Keratinocyte (primary cell): ENCODE measurements at regions not wholly inside any gene's neighbourhood (a gene's known extent, or its start where the extent isn't known, plus 50 kb on each side); places are given as distances from the start of the nearest gene placed in this dataset.

Experiments used
- DNase-seq: peaks from one replicate; pipeline ENCODE4 v3.0.0-alpha.2; 2011; ENCODE audit warnings: low read depth, missing footprints, low spot score
- FAIRE-seq: peaks from 2 replicates; lab custom pipeline; 2011; peaks lifted over from hg19 to GRCh38; lab: Jason Lieb, UNC
- H2AFZ ChIP-seq: 2 replicates; pipeline ENCODE4 v1.6.0; 2012; ENCODE audit warnings: low read length, control low read depth, inconsistent platforms; ENCODE audit not compliant: control insufficient read depth
- H3K27ac ChIP-seq: 2 replicates; pipeline ENCODE4 v1.5.1; 2011; ENCODE audit warnings: low read length; ENCODE audit not compliant: control insufficient read depth, insufficient read depth
- H3K27me3 ChIP-seq: 3 replicates; pipeline ENCODE4 v1.6.0; 2011; ENCODE audit warnings: low read length; ENCODE audit not compliant: control insufficient read depth, insufficient read depth; ENCODE audit errors: extremely low read depth
- H3K36me3 ChIP-seq, 2 experiments: 2 replicates in 1 of 2; 3 replicates in 1 of 2; pipeline ENCODE4 v1.5.1; 2011; ENCODE audit warnings: low read length in 2 of 2, mild to moderate bottlenecking in 1 of 2; ENCODE audit not compliant: control insufficient read depth in 2 of 2, insufficient read depth in 2 of 2; ENCODE audit errors: extremely low read depth in 1 of 2
- H3K4me1 ChIP-seq: 3 replicates; pipeline ENCODE4 v1.5.1; 2011; ENCODE audit warnings: low read length; ENCODE audit not compliant: control insufficient read depth, insufficient read depth; ENCODE audit errors: extremely low read depth
- H3K4me2 ChIP-seq: 3 replicates; pipeline ENCODE4 v1.6.0; 2011; ENCODE audit warnings: low read depth, low read length; ENCODE audit not compliant: control insufficient read depth, insufficient read depth; ENCODE audit errors: extremely low read depth
- H3K4me3 ChIP-seq, 3 experiments: fragments of 200-600 bp in 1 of 3; sonication (generic) in 1 of 3; 2 replicates in 2 of 3; 3 replicates in 1 of 3; pipeline ENCODE4 v1.5.1; 2011 to 2016; ENCODE audit warnings: low read length in 3 of 3, mild to moderate bottlenecking in 3 of 3, control low read depth in 2 of 3, inconsistent platforms in 1 of 3, low read depth in 1 of 3, mixed read lengths in 1 of 3, mixed run types in 1 of 3, moderate library complexity in 1 of 3; ENCODE audit not compliant: control insufficient read depth in 2 of 3, insufficient read depth in 2 of 3; ENCODE audit errors: extremely low read depth in 1 of 3
- H3K79me2 ChIP-seq: 2 replicates; pipeline ENCODE4 v1.6.0; 2012; ENCODE audit warnings: low read length; ENCODE audit not compliant: control insufficient read depth, insufficient read depth
- H3K9ac ChIP-seq: 3 replicates; pipeline ENCODE4 v1.6.0; 2011; ENCODE audit warnings: low read length; ENCODE audit not compliant: control insufficient read depth, insufficient read depth; ENCODE audit errors: extremely low read depth
- H3K9me1 ChIP-seq: 3 replicates; pipeline ENCODE4 v1.6.0; 2011; ENCODE audit warnings: low read length; ENCODE audit not compliant: control insufficient read depth, insufficient read depth; ENCODE audit errors: extremely low read depth
- H3K9me3 ChIP-seq: 2 replicates; pipeline ENCODE4 v1.5.1; 2012; ENCODE audit warnings: low read depth, low read length; ENCODE audit not compliant: control insufficient read depth
- H4K20me1 ChIP-seq: 3 replicates; pipeline ENCODE4 v1.6.0; 2011; ENCODE audit warnings: low read length; ENCODE audit not compliant: control insufficient read depth, insufficient read depth; ENCODE audit errors: extremely low read depth
- CTCF ChIP-seq, 3 experiments: IDR thresholded peaks in 1 of 3; conservative IDR thresholded peaks in 1 of 3; optimal IDR thresholded peaks in 1 of 3; 2 replicates in 2 of 3; 3 replicates in 1 of 3; pipeline versions ENCODE3 to v1.5.1; 2011; ENCODE audit warnings: low read length in 3 of 3, mild to moderate bottlenecking in 3 of 3, moderate library complexity in 2 of 3, control low read depth in 1 of 3, inconsistent platforms in 1 of 3; ENCODE audit not compliant: insufficient read depth in 2 of 3; ENCODE audit errors: extremely low read depth in 1 of 3
- EZH2 ChIP-seq: IDR thresholded peaks from one replicate; pipeline ENCODE4 v1.6.1; 2012; ENCODE audit warnings: inconsistent platforms, mild to moderate bottlenecking, low read length, moderate library complexity
- dilution Hi-C: fragments of 300-500 bp; cut with MboI; formaldehyde crosslinking; loops from one replicate; pipeline ENCODE4 v1.7.0; 2020; ENCODE audit warnings: low sequenced_read_pairs; ENCODE audit not compliant: extremely low pct_ligation_motif_present

DNA sequence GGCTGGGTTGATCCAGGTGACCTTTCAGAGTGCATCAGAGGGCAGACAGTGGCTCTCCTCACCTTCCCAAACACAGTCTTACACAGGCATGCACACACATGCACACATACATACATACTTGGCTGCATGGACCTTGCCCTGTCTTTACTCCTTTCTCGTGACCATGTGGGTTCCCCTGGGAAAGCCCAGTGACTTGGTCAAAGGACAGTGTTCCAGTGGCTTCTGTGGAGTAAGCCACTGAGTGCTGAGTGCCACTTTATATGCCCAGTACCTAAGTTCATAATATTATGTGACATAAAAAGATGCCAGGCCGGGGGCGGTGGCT, 249.4 kb downstream of the MYCN start:
- DNase-seq (no peak), FAIRE-seq (no peak)
- dilution Hi-C loops = no loop called here

DNA sequence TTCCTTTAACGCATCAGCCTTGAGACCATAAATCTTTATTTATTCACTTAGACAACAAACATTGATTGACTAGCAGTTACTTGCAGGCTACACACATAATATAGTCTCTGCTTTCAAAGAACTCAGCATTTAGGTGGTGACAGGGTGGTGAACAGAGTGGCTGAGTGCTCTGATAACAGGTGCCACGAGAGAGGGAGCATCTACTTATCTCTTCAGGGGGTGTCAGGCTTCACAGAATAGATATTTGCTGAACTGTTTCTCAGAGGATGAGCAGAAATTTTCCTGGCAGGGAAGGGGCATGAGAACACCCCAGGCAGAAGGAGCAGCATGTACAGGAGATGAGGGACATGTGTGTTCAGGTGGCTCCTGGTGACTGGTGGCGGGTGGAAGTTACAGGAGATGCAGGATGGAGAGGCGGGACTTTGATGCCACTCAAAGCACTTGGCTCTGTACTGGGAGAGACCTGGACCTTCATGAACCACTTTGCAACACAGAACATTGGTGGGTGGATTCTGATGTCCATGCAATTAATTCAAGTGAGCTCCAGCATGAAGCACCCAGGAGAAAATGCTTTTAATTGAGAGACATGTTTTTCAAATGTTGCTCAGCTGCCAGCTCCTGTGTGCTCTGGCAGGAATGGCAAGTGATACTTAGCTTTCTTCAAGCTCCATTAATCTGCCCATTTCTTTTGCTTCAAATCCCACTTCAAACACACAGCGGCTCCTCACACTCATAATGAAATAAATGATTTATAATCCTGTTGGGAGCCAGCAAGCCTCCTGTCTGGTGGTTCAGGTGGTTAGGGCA, 248.9 kb downstream of the MYCN start:
- dilution Hi-C loops = no loop called here
- Histone ChIP-seq H3K79me2 (no peaks in the 10 kb centered on the region), H2AFZ (no peak overlapping the region), H3K4me1 (no peaks in the 10 kb centered on the region), H3K27me3 (no peaks in the 10 kb centered on the region), H3K27ac (no peak overlapping the region), H3K9me3 (no peaks in the 10 kb centered on the region), H3K9me1 (no peaks in the 10 kb centered on the region), H3K36me3 (no peaks in the 10 kb centered on the region), H3K9ac (no peak overlapping the region), H4K20me1 (no peaks in the 10 kb centered on the region), H3K4me3 (no peak overlapping the region), H3K4me2 (no peak overlapping the region)
- FAIRE-seq (no peak), DNase-seq (no peak)
- TF ChIP-seq CTCF (optimal IDR thresholded peaks at IDR 0.05 in 1 of 3, IDR thresholded peaks at IDR 0.05 in 1 of 3, conservative IDR thresholded peaks at IDR 0.05 in 1 of 3; ENCODE audit: extremely low read depth in 1 of 3, insufficient read depth in 2 of 3, low read length in 3 of 3) = no peak
- no peak for TF ChIP-seq EZH2

More for the DNA sequence above, 249.4 kb downstream of the MYCN start:
- Histone ChIP-seq H3K9ac (no peak overlapping the region), H4K20me1 (no peaks in the 10 kb centered on the region), H3K4me2 (no peak overlapping the region), H2AFZ (no peak overlapping the region), H3K9me1 (no peaks in the 10 kb centered on the region), H3K4me1 (no peaks in the 10 kb centered on the region), H3K27ac (no peak overlapping the region), H3K36me3 (no peaks in the 10 kb centered on the region), H3K9me3 (no peaks in the 10 kb centered on the region), H3K4me3 (no peak overlapping the region), H3K79me2 (no peaks in the 10 kb centered on the region), H3K27me3 (no peaks in the 10 kb centered on the region)
- TF ChIP-seq CTCF (optimal IDR thresholded peaks at IDR 0.05 in 1 of 3, IDR thresholded peaks at IDR 0.05 in 1 of 3, conservative IDR thresholded peaks at IDR 0.05 in 1 of 3; ENCODE audit: extremely low read depth in 1 of 3, insufficient read depth in 2 of 3, low read length in 3 of 3) (no peak), EZH2 (no peak)
